HG03066 (cell line): ENCODE measurements at regions not wholly inside any gene's neighbourhood (a gene's known extent, or its start where the extent isn't known, plus 50 kb on each side); places are given as distances from the start of the nearest gene placed in this dataset.
"Not testable (repeated sequence)": the region's sequence is repeated elsewhere in the genome, so short reads cannot be mapped to it uniquely, and the experiment has no call there.

ENCODE experiments used
- ATAC-seq: cut with Tn5 transposase; IDR thresholded peaks from one replicate; pipeline ENCODE4 v1.9.1; 2021; ENCODE audit warnings: low read depth; ENCODE audit not compliant: unreplicated experiment

GRCh38 chr10:37067576-37067975, 57.8 kb upstream of the ANKRD30A start:
- ATAC-seq: no peak

- ATAC-seq: not testable (repeated sequence)
These were observed 63.1 kb upstream of the ANKRD30A start for GRCh38 chr10:37062296-37062695.

DNA sequence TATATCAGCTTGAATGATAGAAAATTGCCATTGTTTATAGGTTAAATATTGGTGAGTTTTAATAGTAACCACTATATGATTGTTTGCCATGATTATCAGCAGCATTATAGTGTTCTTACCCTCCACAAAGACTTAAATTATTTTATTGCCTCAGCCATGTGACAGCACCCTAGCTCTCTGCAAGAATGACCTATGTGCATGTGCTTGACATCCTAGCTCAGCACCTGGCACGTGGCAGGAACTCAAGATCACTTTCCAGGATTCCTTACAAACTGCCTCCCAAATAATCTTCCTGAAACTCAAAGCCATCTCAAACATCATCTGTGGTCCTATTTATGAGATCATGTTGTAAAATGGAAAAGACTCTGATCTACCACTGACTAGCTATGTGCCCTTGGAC, 68.1 kb upstream of the ANKRD30A start:
- ATAC-seq: no peak

DNA sequence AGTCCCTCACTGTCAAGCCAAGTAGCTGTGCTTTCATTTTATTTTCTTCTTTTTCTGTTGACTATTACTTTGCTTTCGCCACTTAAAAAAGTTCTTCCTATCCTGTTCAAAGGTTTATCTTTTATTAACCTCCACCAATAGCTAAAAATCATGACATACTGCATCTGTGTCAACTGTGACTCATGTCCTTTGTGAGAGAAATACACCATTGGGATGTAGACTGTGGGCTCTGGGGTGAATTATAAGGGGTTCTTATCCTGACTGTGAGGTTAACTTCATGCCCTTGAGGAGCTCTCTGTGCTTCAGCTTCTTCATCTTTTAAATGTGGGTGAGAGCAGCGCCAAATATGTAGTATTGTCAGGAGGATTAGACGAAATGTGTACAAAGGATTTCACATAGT, 71.9 kb upstream of the ANKRD30A start:
- ATAC-seq: no peak

- not testable (repeated sequence) for ATAC-seq
These were observed 75.4 kb upstream of the ANKRD30A start for GRCh38 chr10:37049982-37050381.

DNA sequence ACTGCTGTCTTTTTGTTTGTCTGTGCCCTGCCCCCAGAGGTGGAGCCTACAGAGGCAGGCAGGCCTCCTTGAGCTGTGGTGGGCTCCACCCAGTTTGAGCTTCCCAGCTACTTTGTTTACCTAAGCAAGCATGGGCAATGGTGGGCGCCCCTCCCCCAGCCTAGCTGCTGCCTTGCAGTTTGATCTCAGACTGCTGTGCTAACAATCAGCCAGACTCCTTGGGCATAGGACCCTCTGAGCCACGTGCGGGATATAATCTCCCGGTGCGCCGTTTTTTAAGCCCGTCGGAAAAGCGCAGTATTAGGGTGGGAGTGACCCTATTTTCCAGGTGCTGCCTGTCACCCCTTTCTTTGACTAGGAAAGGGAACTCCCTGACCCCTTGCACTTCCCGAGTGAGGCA, 81.1 kb upstream of the ANKRD30A start:
- not testable (repeated sequence) for ATAC-seq

GRCh38 chr10:37035853-37036252, 89.5 kb upstream of the ANKRD30A start:
- ATAC-seq: no peak

DNA sequence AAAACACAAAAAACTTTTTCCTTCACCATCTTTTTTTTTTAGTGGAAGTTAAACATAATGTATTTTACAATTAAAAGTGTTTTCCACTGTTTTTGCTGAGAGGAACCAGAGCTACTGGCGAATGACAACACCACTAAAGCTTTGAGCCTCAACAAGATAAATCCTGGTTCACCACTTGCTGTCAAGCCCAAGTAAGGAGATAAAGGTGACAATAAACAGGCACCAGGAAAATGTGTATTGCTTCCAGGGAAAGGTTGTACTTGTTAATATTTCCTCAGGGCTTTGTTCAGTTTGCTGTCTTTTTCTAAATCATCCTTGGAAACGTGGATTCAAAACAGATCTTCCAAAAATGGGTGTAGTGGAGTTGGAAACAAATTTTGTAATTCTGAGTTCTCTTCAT, 109.9 kb upstream of the ANKRD30A start:
- ATAC-seq: no peak

GRCh38 chr10:37010741-37011140, 114.7 kb upstream of the ANKRD30A start:
- no peak for ATAC-seq

GRCh38 chr10:37008276-37008675, 117.1 kb upstream of the ANKRD30A start:
- not testable (repeated sequence) for ATAC-seq

DNA sequence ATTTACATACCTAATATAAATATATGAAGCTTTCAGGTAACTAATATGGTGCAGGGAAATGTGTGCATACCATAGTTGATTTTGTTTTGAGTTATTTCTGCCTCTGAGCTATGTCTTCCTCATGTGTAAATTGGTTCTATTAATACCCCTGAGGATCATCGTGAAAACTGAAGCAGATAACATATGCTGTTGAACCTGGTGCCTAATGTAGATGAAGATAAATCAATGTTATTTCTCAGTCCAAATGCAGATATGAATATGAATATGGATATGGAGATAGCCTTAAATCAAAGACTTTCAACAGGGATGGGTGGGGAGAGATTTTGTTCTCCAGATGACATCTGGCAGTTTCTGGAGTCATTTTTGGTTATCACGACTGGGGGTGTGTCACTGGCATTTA, 122.3 kb upstream of the ANKRD30A start:
- ATAC-seq: no peak

- not testable (repeated sequence) for ATAC-seq
These were observed 129.6 kb upstream of the ANKRD30A start for GRCh38 chr10:36995806-36996205.

GRCh38 chr10:36994886-36995285, 130.5 kb upstream of the ANKRD30A start:
- no peak for ATAC-seq

DNA sequence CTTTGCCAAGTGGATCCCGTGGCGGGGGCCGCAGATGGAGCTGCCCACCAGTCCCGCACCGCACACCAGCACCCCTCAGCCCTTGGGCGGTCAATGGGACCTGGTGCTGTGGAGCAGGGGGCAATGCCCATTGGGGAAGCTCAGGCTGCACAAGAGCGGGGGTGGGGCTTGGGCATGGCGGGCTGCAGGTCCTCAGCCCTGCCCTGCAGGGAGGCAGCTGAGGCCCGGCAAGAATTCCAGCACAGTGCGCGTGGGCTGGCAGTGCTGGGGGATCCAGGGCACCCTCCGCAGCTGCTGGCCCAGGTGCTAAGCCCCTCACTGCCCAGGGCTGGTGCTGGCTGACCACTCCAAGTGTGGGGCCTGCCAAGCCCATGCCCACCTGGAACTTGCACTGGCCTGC, 136.2 kb upstream of the ANKRD30A start:
- ATAC-seq: no peak

DNA sequence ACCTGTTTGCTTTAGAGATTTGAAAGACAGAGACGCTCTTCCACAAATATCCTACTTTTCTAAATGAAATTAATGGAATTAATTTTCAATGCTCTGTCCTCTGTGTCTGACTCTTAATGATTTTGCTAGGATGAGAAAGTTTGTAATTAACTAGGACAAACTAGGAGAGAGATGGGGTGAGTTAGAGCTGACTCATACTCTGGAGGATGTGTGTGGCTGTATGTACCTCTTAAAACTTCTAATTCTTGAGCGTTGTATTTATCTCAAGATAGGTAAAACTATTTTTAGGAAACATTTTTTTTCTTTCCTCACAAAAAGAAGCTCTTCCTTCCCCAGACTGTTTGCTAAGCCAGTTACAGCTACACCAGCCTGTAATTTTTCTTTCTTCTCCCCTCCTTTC, 178.8 kb upstream of the ANKRD30A start:
- no peak for ATAC-seq

DNA sequence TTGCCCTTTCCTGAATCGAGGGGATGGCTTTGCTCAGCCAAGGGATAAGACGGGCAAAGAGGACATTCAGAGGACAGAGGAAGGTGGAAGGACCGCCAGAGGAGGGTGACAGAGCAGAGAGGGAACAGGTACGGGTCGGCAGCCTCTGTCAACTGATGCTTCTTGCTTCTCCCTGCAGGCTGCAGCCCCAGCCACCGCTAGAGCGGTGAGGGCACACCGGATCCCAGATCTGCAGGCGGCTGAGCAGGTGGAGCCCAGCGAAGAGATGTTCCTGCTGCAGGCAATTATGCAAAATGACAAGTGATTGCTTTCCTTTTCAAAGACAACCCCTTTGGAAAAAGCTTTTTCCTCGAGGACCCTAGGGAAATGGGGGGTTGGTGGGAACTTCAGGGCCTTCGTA, 181.9 kb upstream of the ANKRD30A start:
- ATAC-seq: no peak

GRCh38 chr10:36942616-36943015, 182.8 kb upstream of the ANKRD30A start:
- no peak for ATAC-seq

GRCh38 chr10:36903040-36903439, 222.4 kb upstream of the ANKRD30A start:
- no peak for ATAC-seq

- no peak for ATAC-seq
These were observed 225.7 kb upstream of the ANKRD30A start for GRCh38 chr10:36899652-36900051.

DNA sequence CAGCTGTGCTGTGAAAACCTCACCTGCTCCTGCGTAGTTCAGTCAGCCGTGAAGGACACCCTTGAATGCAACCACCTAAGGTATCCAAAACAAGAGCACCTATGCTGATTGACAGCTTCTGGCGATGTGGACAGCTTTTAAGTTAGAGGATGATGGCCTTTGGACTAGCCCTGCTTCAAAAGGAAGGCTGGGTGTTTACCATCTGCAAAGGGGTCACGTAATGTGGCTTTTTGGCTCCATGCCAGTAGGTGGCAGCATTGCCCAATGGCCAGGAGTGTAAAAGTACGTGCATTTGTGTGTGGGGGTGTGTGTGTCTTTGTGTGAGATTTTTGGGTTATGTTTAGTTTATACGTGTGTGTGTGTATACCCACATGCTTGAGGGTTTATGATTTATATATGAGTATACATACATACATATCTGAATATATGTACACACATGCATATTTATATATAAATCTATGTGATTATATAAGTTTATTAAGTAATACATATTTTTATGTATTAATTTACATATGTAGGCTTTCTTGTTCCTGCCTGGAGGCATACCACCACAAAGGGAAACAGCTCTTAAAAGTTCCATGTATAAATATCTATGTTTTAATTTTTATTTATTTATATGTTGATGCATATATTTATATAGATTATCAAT, 236.3 kb upstream of the ANKRD30A start:
- peak; percentile 75 for ATAC-seq

DNA sequence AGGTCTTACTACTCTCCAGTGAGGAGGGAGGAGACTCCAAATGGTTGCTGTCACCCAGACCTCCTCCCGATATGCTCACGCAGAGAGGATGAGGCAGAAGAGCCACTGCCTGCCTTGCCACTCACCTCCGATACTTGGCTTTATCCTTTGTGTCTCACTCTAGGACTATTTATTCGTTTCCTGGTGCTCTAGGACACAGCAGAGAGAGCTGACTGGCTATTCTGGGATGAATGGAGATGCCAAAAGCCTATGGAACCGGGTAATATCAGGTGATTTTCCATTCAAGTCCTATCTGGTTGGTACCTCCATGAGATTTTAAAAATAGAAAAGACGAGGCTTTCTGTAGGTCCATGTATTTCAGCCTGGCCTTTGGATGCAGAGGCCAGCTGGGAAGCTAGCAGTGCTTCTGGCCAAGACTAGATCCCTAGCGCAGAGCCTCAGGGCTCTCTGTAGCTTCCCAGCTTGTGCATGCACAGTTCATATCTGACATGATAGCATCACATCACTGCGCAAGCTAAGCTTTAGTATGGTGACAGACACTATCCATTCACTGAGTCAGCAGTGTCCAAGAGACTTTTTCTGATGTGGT, 239.0 kb upstream of the ANKRD30A start:
- no peak for ATAC-seq

- ATAC-seq: no peak
These were observed 239.7 kb upstream of the ANKRD30A start for GRCh38 chr10:36885746-36886145.

DNA sequence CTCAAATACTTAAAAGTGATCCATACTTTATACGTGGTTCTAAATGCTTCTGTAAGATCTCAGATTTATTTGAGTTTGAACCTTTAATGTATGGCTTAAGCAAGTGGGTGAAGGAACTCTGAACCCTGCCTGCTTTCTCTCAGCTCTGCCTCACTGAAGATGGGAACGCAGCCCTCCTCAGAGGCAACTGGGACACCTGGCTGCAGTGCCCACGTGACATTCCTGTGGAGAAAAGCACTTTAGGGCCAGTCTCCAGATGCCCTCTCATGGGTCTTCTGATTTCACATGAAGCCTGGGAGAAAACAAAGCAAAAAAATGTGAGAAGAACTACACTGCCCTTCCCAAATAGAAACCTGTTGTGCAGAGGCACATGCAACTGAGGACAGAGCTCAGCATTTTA, 242.6 kb upstream of the ANKRD30A start:
- no peak for ATAC-seq
